HG03175 (cell line): ENCODE measurements at regions not wholly inside any gene's neighbourhood (a gene's known extent, or its start where the extent isn't known, plus 50 kb on each side); places are given as distances from the start of the nearest gene placed in this dataset.

Experiments used
- ATAC-seq: cut with Tn5 transposase; IDR thresholded peaks from one replicate; pipeline ENCODE4 v1.9.1; 2021; ENCODE audit warnings: mild to moderate bottlenecking, moderate library complexity; ENCODE audit not compliant: unreplicated experiment

DNA sequence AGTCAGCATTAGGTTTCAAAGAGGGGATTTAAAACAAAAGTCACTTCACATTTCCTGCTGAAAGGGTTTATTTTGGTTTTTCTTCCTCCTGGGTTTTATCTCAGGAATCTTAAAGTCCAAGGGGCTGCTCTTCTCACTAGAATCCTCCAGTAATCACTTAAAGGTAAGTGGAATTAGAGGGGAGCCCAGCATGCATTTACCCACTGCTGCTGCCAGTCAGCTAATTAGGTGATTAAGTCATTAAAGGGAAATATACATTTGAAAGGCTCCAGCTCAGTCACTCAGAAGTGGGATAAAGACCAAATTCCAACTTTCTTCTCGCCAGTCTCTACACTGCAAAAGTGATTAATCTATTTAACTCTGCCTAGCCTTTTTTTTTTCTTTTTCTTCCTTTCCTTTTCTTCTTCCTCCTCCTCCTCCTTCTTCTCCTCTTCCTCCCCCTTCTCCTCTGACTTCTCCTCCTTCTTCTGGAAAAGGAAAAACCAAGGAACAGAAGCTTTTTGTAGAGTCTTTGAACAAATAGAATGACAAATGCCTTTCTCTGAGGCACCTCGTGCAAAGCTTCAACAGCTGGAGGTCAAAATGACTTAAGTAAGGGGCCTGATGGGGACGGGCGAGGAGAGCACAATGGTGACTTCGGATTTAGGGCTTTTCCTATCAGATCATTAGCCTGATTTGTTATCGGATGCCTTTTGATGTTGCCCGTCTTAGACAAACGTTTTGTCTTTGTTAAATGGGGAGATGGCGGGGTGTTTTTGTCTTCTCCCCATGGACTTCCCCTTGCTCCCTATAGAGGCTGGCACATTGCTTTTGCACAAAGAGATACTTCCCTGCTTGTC, 617.6 kb downstream of the IRX1 start:
- no peak for ATAC-seq

DNA sequence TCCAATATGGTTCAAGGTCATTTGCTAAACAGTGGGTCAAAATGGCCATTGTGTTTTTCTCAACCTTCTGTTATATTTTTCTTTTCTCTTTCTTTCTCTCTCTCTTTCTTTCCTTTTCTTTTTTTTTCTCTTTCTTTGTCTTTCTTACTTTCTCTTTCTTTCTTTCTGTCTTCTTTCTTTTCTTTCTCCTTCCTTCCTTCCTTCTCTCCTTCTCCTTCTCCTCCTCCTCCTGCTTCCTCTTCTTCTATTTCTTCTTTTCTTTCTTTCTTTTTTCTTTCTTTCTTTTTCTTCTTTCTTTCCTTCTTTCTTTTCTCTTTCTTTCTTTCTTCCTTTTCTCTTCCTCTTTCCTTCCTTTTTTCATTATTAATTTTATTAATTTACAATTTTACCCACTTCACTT, 619.5 kb downstream of the IRX1 start:
- no peak for ATAC-seq

DNA sequence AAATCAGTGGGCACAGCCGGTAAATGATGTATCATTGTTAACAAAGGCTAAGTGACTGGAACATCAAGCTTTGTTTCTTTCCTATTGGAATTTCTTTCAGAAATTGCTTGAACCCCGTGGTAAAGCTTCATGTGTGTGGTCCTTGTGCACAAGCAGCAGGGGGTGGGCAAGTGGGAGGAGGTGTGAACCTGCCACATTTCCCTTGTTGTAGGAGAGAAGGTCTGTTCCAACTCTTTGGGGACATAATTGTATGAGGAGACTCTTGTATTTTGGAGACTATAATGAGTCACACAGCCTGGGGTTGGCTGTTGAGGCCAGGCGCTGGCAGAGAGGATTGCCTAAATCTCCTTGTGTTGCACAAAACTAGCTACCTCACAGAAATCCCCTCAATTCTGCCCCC, 620.5 kb downstream of the IRX1 start:
- no peak for ATAC-seq

DNA sequence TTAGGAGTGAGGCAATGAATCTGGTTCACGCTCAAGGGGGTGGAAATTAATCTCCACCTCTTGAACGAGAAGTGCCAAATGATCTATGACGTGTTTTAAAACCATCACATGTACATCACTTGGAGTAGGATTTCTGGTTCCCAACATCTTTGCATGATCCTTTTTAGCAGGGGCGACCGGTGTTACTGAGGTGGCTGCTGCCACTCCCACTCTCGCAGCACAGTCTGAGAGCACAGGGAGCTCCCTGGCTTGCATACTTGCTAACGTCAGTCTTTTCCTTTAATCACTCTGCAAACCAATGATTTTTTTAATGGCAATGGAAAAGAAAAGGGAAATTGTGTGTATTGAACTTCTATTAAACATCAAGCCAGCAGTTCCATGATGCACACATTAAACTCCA, 624.4 kb downstream of the IRX1 start:
- no peak for ATAC-seq

DNA sequence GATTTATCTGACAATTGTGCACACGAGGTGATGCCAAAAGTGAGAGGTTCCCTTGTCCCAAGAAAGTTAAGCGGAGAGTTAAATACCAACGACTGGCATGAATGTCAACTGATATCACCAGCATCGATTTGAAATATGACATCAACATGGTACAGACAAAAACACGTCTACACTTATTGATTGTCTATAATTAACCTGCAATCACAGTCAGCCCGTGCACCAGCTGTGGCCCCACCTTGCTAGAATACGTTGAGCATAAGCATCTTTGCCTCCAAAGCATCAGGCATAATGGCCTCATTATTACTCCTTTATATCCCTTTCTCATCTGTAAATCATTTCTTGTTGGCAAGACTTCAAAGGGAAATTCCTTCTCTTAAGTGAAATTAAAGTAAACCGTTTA, 625.4 kb downstream of the IRX1 start:
- ATAC-seq: no peak

DNA sequence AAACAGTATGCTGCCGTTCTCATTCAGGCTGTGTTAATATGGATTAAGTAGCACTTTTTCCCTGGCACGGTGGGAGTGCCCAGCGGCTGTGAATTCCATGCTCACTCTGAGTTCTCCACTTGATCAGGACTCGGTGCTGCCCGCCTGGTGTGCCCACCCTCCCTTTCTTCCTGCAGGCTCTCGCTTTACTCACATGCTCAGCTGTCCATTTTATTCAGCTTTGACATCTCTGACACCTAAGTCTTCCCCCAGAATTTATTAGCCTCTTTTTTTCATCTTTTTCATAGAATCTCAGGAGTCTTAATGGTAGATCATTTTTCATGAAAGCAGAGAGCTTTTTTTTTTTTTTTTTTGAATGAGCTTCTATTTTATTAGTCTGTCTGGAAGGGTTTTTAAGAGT, 626.5 kb downstream of the IRX1 start:
- ATAC-seq: no peak

DNA sequence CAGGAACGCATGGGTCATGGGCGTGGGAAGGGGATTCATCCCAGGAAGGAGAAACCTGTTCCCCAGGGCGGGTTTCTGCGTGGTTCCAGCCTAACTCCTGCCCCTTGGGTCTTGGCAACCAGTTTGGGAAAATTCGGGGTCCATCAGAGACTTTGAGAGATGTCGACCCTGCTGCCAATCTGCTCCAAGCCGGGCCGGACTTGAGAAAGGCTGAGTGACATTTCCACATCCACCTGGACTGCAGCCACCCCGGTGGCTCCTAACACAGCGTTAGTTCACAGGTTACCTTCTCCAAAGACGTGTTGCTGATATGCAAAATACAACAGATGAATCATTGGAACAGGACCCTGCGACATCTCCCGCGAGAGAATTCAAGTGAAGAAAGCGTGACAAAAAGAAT, 627.2 kb downstream of the IRX1 start:
- ATAC-seq: no peak

DNA sequence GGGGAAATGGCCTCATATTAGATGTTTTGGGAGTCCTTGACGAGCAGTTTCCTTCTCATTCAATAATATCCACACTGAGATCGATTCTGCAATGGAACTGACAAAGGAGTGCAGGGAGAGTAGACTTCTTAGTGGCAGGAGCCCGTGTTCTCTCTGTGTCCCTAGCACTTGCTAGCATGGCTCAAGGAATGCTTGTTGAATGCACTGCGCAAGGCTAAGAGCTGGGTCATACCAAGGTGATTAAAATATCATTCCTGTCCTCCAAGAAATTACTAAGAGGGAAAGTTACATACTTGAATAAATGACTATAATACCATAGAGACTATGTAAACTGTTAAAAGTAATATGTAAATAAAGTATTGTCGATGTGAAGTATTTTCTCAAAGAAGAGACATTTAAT, 630.1 kb downstream of the IRX1 start:
- ATAC-seq: no peak

DNA sequence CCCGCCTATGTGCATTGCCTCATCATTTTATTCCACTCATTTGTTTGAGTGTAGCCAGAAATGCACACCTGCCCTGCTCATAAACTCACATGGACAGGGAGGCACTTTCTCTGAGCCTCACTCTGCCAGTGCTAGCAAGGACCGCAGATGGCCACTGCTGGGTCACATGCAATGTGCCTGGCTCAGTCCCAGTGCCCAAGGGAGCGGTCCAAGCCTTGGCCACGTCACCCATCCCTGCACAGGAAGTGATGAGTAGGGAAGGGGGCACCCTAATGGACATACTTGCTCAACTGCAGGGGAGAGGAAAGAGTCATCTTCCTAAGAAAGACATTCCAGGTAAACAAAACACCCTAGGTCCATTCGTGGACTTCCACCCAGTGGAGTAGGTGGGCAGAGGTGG, 630.9 kb downstream of the IRX1 start:
- ATAC-seq: no peak

DNA sequence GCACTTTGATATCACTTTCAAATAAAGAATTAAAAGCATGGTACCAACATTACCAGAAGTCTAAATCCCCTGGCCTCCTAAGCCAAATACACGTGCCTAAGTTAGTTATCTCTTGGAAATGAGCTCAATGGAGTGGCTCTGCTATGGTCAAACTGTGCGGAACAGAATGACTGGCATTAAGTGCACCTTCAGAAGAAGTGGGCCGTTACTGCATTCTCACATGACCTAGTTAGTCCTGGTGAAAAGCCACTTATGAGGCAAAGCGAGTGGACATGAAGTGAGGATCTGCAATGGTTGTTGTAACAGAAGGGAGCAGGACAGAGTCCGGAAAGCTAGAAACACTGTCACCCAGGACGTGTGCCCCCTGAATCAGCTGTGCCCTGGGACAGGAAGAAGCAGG, 633.1 kb downstream of the IRX1 start:
- no peak for ATAC-seq

DNA sequence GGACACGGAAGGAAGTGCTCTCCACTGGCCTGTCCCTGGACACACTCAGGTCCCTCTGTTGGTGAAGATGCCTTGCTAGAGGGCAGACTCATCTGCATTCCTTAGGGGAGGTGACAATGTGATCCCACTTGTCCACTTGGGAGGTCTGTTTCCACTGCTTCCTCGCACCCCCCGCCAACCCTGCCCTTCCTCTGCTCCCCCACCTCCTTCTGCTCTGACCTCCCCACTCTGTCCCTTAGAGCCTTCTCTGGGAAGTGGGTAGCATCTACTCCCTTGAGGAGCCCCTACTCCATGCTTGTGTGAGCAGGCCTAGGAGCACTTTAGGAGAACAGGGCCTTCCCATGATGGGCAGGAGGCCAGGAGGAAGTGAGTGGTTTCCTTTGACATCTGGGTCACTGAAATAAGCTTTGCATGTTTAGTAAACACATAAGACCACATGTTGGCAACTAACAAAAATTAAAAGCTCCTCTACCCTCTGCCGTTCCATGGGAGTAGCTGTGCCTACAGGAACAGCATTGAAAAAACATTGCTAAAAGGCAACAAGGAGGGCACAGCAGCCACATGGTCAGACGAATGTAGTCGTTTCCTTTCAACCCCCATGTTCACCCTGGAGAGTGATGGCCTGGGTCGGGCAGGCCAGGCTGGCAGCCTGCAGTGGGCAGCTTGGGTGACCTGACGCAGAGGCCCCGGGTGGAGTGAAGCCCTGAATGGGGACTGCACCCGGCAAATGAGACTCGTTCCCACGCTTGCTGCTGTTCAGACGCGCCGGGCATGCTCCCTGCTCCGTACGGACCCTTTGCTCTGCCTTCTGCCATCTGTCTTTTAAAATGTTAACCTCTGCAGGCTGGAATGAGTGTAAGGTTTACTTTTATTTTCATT, 634.0 kb downstream of the IRX1 start:
- no peak for ATAC-seq

DNA sequence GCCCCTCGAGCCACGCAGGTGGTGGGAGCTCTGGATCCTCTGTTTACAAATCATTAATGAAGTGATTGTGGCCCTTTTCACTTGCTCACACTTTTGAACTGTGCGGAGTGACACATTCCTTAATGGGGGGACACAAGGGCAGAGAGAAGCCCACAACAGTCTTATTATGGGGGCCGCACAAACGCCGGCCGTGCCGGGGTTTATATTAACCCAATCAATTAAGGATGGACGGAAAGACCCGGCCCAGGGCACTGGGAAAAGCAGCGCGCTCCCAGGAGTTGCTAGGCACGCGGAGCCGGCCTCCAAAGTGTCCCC, 634.8 kb downstream of the IRX1 start:
- ATAC-seq: no peak

DNA sequence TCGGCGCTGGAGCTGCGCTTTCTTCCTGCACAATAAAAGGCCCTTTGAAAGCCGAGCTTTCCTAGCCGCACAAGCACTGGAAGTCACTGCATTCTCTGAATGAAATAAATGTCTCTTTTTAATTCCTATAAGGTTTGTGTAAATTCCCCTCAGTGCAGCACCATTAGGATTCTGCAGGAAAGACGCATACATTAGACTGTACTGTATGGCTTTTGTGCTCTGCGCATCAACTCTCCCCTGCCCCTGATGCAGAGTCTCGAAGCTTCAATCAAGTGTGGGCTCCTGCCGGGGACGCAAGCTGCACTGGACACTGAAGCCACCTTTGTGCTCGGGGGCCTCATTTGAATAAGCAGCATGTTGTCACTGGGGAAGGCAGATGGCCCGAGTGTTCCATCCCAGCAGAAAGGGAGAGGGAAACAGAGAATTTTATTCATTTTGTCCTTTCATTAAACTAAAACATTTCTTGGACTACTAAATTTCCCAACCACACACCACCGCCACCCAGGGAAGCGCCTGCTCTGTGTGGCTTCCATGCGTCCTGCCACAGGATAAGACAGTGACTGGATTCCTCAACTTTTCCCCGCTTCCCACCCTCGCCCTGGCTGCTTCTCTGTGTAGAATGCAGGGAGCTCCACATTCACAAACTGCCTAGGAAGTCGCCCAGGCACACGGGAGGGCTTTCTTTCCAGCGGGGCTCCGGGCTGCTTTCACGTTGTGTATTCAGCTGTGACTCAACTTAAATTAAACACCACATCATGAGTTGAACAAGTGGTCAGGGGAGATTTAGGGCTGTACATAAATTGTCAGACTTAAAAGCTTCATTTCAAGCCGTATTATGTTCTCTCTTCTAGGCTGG, 635.4 kb downstream of the IRX1 start:
- no peak for ATAC-seq

DNA sequence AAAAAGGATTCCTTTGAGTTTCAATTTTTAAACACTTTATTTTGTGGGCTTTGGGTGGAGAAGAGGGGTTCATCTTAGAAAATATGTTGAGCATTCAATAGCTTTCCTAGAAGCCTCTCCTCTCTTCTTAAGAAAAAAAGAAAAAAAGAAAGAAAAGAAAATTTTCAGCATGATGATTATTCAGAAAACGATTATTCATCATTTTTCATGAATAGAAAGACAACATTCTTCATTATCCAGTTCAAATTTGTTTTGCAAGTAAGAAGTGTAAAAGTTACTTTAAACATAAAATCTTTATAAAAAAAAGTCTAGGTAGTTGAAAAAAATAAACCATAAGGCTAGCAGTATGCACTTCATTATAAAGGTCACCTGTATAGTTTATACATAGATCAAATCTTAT, 636.5 kb downstream of the IRX1 start:
- no peak for ATAC-seq

DNA sequence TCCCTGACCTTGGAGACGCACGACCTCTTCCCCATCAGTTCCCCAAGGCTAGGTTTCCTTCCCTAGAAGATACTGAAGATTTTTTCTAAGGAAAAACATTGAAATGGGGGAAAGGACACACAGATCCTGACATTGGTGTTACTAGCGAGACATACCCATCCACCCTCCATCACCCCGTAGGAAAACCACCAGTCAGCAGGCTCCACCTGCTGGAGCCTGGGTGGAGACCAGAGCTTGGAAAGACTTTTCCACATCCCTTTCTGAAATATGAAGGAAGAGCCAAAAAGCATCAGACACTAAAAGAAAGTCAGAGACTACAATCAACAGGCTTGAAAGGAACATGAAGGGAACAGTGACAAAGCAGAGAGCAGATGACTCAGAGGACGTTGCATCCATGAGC, 638.0 kb downstream of the IRX1 start:
- ATAC-seq: no peak

DNA sequence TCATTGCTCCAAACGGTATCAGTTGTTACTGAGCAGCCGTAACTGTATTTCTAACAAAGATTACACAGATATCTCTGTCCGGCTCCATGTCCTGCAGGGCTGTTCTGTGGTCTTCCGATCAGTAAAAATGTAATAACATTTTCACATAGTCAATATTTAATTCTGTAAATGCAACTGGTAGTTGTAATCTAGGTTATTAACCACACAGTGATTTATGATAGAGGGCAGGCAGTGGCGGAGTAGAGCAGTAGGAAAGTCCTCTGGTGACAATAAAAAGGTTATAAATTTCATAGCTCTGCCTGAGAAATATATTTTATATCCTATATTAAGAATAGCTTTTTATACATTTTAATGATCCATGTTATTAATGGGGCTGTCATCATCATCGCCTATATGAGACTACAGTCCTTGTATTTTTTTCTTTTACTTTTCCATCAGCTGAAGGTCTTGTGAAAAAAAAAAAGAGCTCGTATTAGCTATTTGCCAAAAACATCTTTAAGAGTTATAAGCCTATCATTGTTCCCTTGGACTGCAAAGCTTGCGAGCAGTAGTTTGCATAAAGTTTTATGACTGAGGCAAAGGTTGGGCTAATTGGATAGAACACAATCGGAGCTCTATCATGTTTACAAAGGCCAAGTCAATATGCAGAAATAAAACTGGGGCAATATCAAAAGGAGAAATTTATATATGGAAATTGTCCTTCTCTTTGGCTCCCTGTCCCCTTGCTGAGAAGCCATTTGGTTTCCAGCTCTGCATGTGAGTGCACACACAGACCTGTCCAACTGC, 648.0 kb downstream of the IRX1 start:
- no peak for ATAC-seq

DNA sequence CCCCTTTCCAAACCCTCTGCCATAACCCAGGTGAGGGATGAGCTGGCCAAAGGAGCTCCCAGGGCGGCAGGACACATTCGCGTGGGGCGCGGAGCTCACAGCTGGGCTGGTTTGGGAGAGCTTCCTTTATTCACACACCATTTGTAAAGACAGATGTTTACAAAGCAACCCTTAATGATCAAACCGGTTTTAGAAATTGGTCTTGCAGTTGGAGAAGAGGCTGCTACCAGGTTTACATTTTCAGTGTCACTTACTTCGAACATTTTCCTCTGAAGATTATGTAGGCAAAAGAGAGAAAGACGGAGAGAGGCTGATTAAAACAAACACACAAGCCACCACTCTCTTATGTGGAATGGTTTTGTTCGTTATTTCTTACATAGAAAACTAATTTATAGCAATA, 648.7 kb downstream of the IRX1 start:
- no peak for ATAC-seq

DNA sequence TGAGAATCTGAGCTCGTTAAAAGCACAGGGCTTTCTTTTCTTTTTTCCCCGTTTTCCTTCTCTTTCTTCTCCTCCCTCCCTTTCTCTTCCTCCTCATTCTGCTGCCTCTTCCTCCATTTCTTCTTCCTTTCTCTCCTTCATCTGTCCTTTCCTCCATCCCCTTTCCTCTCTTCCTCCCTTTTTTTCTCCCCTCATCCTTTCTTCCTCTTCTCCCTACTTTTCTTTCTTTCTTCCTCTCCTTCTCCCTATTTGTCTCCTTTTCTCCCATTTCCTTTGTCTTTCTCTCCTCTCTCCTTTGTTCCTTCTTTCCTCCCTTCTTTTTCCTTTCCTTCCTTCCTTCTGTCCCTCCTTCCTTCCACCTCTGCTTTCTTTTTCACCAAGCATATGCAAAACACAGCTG, 649.4 kb downstream of the IRX1 start:
- ATAC-seq: no peak

DNA sequence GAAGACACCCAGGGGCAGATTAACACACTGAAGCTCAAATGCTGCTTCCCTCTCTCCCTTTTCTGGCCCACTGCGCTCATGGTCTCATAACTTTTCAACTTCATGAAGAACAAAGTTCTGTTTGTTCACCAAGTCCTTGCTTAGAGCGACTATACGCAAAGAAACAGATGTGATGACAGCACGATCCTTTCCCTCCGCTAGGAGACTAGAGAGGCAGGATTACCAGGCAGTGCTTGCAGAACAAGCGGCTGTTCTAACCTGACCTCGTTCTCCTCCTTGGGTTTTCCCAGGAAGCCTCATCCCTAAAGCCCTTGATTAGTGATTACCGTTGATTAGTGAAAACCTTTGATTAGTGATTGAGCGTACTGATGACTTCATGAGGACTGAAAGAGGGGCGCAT, 649.9 kb downstream of the IRX1 start:
- no peak for ATAC-seq

DNA sequence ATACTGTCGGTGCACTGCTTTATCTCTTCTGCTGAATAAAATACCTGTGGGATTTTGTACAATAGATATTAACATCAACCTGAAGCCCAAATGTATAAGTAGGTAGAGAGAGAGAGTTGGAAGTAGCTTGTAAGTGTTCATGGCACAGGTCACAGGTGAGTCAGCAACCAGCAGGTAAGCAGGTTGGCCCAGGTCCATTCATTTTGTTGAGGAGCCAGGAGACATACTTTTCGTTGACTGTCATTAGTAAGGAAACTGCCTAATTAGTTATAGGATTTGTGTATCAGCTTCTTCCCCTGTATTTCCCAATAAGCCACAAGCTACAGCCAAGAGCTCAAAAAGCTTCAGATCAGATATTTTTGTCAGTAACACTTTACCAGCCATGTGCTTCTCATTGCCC, 650.8 kb downstream of the IRX1 start:
- no peak for ATAC-seq

DNA sequence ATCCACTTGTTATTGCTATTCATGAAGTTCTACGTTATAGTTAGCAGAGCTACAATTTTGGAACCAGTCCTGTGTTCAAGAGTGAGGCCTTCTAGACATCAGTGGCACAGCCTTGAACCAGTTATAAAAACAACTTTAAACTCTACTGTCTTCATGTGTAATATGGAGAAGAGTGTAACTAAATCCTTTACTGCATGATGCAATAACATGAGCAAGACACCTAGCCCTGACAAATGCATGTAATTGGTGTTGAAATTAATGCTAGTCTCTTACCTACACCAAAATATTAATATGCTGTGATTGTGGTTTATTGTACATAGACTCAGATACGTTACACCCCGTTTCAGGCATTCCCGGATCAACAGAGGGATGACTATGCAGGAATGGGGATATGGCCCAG, 654.6 kb downstream of the IRX1 start:
- ATAC-seq: no peak
